Endothelial cell of umbilical vein (primary cell): ENCODE measurements at regions not wholly inside any gene's neighbourhood (a gene's known extent, or its start where the extent isn't known, plus 50 kb on each side); places are given as distances from the start of the nearest gene placed in this dataset.

Experiments
- CTCF ChIP-seq, 2 donors: IDR thresholded peaks; 1 replicate in 1 of 2; 2 replicates in 1 of 2; pipeline ENCODE4 v1.5.1; 2011; ENCODE audit warnings: low read length in 2 of 2, mild to moderate bottlenecking in 2 of 2, moderate library complexity in 2 of 2, control low read depth in 1 of 2, inconsistent platforms in 1 of 2, low read depth in 1 of 2; ENCODE audit not compliant: insufficient read depth in 1 of 2; ENCODE audit errors: extremely low read depth in 1 of 2
- JUN ChIP-seq: IDR thresholded peaks from 2 replicates; pipeline ENCODE4 v1.6.1; 2011; ENCODE audit warnings: borderline replicate concordance, low read depth; ENCODE audit not compliant: insufficient read length, insufficient read depth
- POLR2A ChIP-seq: IDR thresholded peaks from 2 replicates; pipeline ENCODE4 v1.6.1; 2012; ENCODE audit warnings: low read depth, mild to moderate bottlenecking, control low read depth, low read length

GRCh38 chr7:85285527-85285926 is 98.7 kb upstream of the SEMA3D start:
- no peak for TF ChIP-seq POLR2A
- no peak for TF ChIP-seq CTCF (IDR thresholded peaks at IDR 0.05; ENCODE audit: extremely low read depth in 1 of 2, insufficient read depth in 1 of 2, low read depth in 1 of 2, low read length in 2 of 2)
- TF ChIP-seq JUN, result no peak
